ENCODE measurements at regions not wholly inside any gene's neighbourhood (a gene's known extent, or its start where the extent isn't known, plus 50 kb on each side); places are given as distances from the start of the nearest gene placed in this dataset.

GRCh38 chr1:34306568-34306967, 129.9 kb downstream of the C1orf94 start:
- no peak for TF ChIP-seq CTCF (IDR thresholded peaks at IDR 0.05)
- TF ChIP-seq POLR2AphosphoS5 (IDR thresholded peaks at IDR 0.05), result no peak
- no peak for TF ChIP-seq POLR2A (IDR thresholded peaks at IDR 0.05)
